ENCODE measurements at regions not wholly inside any gene's neighbourhood (a gene's known extent, or its start where the extent isn't known, plus 50 kb on each side); places are given as distances from the start of the nearest gene placed in this dataset.

DNA sequence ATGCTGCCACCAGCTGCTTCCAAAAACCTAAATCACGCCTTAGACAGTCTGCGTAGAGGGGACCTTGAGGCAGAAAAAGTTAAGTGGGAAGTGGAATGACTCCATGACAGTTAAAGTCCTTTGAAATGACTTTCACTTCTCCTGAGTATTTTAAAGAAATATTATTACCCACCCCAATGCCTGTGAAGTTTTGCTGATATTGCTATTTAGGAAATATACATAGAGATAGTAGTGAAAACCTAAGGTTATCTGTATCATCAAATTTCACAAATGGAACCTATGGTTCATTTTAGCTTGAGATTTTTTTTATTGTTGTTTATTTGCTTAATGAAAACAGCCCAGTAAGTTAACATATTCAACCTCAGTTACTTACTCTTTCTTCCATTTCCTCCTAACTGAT, 182.1 kb upstream of the FBXL4 start:
- TF ChIP-seq CTCF (IDR thresholded peaks at IDR 0.05) (no peak), POLR2A (IDR thresholded peaks at IDR 0.05) (no peak)
